Calu3 (cell line): ENCODE measurements at regions not wholly inside any gene's neighbourhood (a gene's known extent, or its start where the extent isn't known, plus 50 kb on each side); places are given as distances from the start of the nearest gene placed in this dataset.

ENCODE experiments used
- BruUV-seq: library from RNA; stranded (reverse); fragments of 400-500 nt; replicated peaks from 2 replicates; lab custom pipeline; 2021; lab: Mats Ljungman, UMichigan
- CTCF ChIA-PET: fragments of 300-600 bp; sonication (Branson Sonifier 250); formaldehyde crosslinking; loops from one replicate; lab custom pipeline; 2022; ENCODE audit warnings: antibody characterized with exemption; lab: Charles Lee
- DNase-seq: peaks from one replicate; pipeline ENCODE4 v3.0.0; 2022
- H3K27ac Mint-ChIP-seq: one replicate; pipeline ENCODE4 v1.8.0; 2022; ENCODE audit warnings: mixed read lengths; ENCODE audit not compliant: unreplicated experiment
- H3K27me3 Mint-ChIP-seq: one replicate; pipeline ENCODE4 v1.8.0; 2022; ENCODE audit warnings: mixed read lengths; ENCODE audit not compliant: unreplicated experiment
- H3K36me3 Mint-ChIP-seq: one replicate; pipeline ENCODE4 v1.8.0; 2022; ENCODE audit warnings: mild to moderate bottlenecking, moderate library complexity, mixed read lengths; ENCODE audit not compliant: insufficient read depth, unreplicated experiment
- H3K4me1 Mint-ChIP-seq: one replicate; pipeline ENCODE4 v1.8.0; 2022; ENCODE audit warnings: mild to moderate bottlenecking, low read depth, mixed read lengths; ENCODE audit not compliant: unreplicated experiment
- H3K4me3 Mint-ChIP-seq: one replicate; pipeline ENCODE4 v1.8.0; 2022; ENCODE audit warnings: mild to moderate bottlenecking, low read depth, moderate library complexity, mixed read lengths; ENCODE audit not compliant: unreplicated experiment
- H3K9me3 Mint-ChIP-seq: one replicate; pipeline ENCODE4 v1.8.0; 2022; ENCODE audit warnings: low read depth, mixed read lengths; ENCODE audit not compliant: unreplicated experiment
- intact Hi-C: fragments of 100-400 bp; cut with micrococcal nuclease; formaldehyde crosslinking; loops from one replicate; pipeline ENCODE4 v1.10.0; 2022; ENCODE audit not compliant: unreplicated experiment
- TF ChIP-seq, protein P1 (sequence below): fragments of 200-600 bp; IDR thresholded peaks from one replicate; pipeline ENCODE4 v1.8.0; 2022; ENCODE audit warnings: antibody characterized with exemption; ENCODE audit not compliant: unreplicated experiment

DNA sequence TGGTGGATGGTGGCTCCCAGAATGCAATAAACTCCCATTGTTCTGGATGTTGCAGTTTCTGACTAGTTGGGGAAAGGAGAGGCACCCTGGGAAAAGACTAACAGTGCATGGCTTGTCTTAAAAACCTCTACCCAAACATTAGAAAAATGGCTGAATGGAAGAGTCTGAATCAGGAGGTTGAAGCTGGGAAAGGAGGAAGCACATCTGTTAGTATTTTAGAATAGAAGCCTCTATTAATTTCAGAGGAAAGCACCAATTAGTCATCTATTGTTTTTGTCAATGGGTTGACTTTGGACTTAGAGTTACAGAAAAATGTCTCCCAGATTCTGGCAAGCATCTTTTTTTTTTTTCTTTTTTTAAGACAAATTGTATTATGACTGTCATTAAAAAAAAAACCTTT, 56.1 kb upstream of the ELMO1 start:
- Mint-ChIP-seq H3K4me1 (no peaks in the 10 kb centered on the region), H3K36me3 (no peaks in the 10 kb centered on the region), H3K27ac (no peak overlapping the region), H3K4me3 (no peak overlapping the region), H3K9me3 (no peaks in the 10 kb centered on the region), H3K27me3 (peaks cover 11% of the 10 kb centered on the region)
- BruUV-seq = no TSS peak
- TF ChIP-seq, protein P1, sequence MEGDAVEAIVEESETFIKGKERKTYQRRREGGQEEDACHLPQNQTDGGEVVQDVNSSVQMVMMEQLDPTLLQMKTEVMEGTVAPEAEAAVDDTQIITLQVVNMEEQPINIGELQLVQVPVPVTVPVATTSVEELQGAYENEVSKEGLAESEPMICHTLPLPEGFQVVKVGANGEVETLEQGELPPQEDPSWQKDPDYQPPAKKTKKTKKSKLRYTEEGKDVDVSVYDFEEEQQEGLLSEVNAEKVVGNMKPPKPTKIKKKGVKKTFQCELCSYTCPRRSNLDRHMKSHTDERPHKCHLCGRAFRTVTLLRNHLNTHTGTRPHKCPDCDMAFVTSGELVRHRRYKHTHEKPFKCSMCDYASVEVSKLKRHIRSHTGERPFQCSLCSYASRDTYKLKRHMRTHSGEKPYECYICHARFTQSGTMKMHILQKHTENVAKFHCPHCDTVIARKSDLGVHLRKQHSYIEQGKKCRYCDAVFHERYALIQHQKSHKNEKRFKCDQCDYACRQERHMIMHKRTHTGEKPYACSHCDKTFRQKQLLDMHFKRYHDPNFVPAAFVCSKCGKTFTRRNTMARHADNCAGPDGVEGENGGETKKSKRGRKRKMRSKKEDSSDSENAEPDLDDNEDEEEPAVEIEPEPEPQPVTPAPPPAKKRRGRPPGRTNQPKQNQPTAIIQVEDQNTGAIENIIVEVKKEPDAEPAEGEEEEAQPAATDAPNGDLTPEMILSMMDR = no peak
- DNase-seq = no peak
- intact Hi-C loops = no loop called here
- CTCF ChIA-PET = interaction anchor here (0.7 kb wide), 1 partner anchor 247 kb away, joined by 3 read pairs; no protein-coding TSS in a partner anchor

DNA sequence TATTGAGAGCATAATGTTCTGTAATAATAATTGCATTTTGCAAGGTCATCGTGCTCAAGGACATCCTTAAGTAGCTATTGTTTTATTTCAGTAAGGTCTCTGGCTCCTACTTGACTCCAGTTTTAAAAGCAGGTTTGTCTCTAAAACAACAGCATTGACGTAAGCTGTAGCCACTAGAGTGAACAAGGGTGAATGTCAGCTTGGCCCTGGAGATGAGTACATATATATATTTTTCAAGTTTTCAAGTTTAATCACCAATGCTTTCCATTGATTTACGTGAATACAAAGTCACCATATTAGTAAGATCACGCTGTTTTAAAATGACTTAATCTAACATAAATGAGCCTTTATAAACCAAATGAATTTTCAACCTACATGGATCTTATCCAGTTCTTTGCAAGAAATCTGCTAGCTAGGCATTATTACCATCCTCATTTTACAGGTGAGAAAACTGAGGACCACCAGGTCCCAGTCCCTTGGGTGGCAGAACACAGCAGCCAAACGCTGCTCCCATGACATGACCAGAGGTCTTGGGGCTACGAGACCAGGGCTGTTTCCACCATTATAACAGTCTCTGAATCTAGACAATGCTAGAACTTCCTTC, 57.2 kb upstream of the ELMO1 start:
- Mint-ChIP-seq H3K9me3 (no peaks in the 10 kb centered on the region), H3K4me1 (no peaks in the 10 kb centered on the region), H3K27me3 (peaks cover 11% of the 10 kb centered on the region), H3K27ac (no peak overlapping the region), H3K36me3 (no peaks in the 10 kb centered on the region), H3K4me3 (no peak overlapping the region)
- CTCF ChIA-PET = no interaction called here
- BruUV-seq = no TSS peak
- no peak for DNase-seq
- intact Hi-C loops = no loop called here
- TF ChIP-seq, protein P1 = no peak

DNA sequence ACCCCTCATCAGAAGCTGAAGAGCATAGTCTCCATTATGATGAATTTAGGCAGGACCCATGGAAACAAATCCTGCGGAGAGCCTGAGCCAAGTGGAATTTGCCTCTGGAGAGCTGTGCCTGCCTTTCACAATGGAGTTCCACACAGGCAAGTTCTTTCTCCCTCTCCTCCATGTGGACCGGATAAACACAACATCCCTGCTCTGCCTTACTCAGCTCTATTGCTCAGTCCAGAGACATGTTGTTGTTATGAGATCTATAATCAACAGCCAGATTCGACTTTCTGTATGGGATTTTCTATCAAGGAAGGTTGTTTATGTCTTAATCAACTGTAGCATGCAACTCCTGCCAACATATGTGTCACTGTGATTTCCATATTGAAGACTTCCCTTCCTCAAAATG, 59.5 kb upstream of the ELMO1 start:
- TF ChIP-seq, protein P1 = no peak
- H3K9me3 Mint-ChIP-seq = no peaks in the 10 kb centered on the region
- H3K4me1 Mint-ChIP-seq = no peaks in the 10 kb centered on the region
- no TSS peak for BruUV-seq
- H3K4me3 Mint-ChIP-seq = no peak overlapping the region
- DNase-seq = no peak
- peaks cover 11% of the 10 kb centered on the region for H3K27me3 Mint-ChIP-seq
- no peak overlapping the region for H3K27ac Mint-ChIP-seq
- intact Hi-C loops = no loop called here
- CTCF ChIA-PET = interaction anchor here (1.2 to 1.5 kb wide), 2 partner anchors 10 to 274 kb away, joined by 3 to 4 read pairs; no protein-coding TSS in a partner anchor
- no peaks in the 10 kb centered on the region for H3K36me3 Mint-ChIP-seq

DNA sequence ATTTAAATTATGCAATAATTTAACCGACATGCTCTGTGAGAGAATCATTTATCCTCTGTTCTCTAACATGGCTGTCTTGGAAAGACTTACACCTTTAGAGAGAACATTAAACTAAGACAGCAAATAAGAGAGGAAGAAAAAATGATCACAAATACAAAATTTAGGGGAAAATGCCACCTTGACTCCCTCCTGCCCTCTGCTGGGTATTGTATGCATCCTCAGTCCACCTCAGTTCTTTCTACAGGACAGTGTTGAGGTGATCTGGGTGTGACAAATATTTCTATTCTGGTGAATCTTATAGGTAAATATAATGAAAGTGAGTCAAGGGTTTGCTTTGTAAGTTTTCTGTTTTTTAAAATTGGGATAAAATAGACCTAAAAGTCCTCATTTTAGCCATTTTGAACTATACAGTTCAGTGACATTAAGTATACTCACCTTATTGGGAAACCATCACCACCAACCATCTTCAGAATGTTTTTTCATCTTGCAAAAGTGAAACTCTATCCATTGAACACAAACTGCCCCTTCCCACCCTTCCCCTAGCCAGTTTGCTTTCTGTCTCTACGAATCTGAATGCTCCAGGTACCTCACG, 61.5 kb upstream of the ELMO1 start:
- Mint-ChIP-seq H3K36me3 (no peaks in the 10 kb centered on the region), H3K27ac (no peak overlapping the region), H3K9me3 (no peaks in the 10 kb centered on the region), H3K27me3 (peaks cover 11% of the 10 kb centered on the region), H3K4me3 (no peak overlapping the region), H3K4me1 (no peaks in the 10 kb centered on the region)
- BruUV-seq = no TSS peak
- CTCF ChIA-PET = no interaction called here
- TF ChIP-seq, protein P1 = peak; percentile 61
- DNase-seq = peak; percentile 27
- intact Hi-C loops = loop anchor here (1.0 to 10.0 kb wide), 3 partner anchors 275 to 325 kb away; no protein-coding TSS in a partner anchor
